Fibroblast of lung (primary cell): ENCODE measurements at regions not wholly inside any gene's neighbourhood (a gene's known extent, or its start where the extent isn't known, plus 50 kb on each side); places are given as distances from the start of the nearest gene placed in this dataset.
A peak's percentile ranks its signal among the peaks of the same experiment; 100 is the strongest.

Source experiments
- DNase-seq, 2 donors: peaks; one replicate each; pipeline versions ENCODE4 v3.0.0 to v3.0.0-alpha.2; 2010; ENCODE audit warnings: low read depth in 2 of 2
- H2AFZ ChIP-seq: 2 replicates; pipeline ENCODE4 v1.5.1; 2012; ENCODE audit warnings: low read length, control low read depth, inconsistent platforms
- H3K27ac ChIP-seq: 2 replicates; pipeline ENCODE4 v1.5.1; 2011; ENCODE audit warnings: low read length, control low read depth; ENCODE audit not compliant: insufficient read depth
- H3K27me3 ChIP-seq: 2 replicates; pipeline ENCODE4 v1.5.1; 2011; ENCODE audit warnings: mild to moderate bottlenecking, low read length; ENCODE audit not compliant: control insufficient read depth, insufficient read depth
- H3K36me3 ChIP-seq: 2 replicates; pipeline ENCODE4 v1.5.1; 2011; ENCODE audit warnings: low read length; ENCODE audit not compliant: control insufficient read depth, insufficient read depth
- H3K4me1 ChIP-seq: 2 replicates; pipeline ENCODE4 v1.5.1; 2011; ENCODE audit warnings: low read length; ENCODE audit not compliant: control insufficient read depth, insufficient read depth; ENCODE audit errors: extremely low read depth
- H3K4me2 ChIP-seq: 2 replicates; pipeline ENCODE4 v1.5.1; 2011; ENCODE audit warnings: low read length, control low read depth; ENCODE audit not compliant: insufficient read depth; ENCODE audit errors: extremely low read depth
- H3K4me3 ChIP-seq, 4 experiments: fragments of 200-600 bp in 1 of 4; sonication (generic) in 1 of 4; replicated peaks in 1 of 4; 2 replicates each; pipeline ENCODE4 v1.5.1; 2011 to 2016; ENCODE audit warnings: low read length in 4 of 4, low read depth in 3 of 4, mild to moderate bottlenecking in 3 of 4, control low read depth in 2 of 4, inconsistent platforms in 1 of 4, mixed read lengths in 1 of 4; ENCODE audit not compliant: insufficient read depth in 1 of 4; ENCODE audit errors: control extremely low read depth in 1 of 4
- H3K79me2 ChIP-seq: 2 replicates; pipeline ENCODE4 v1.5.1; 2012; ENCODE audit warnings: mild to moderate bottlenecking, low read length, inconsistent platforms; ENCODE audit not compliant: control insufficient read depth, insufficient read depth
- H3K9ac ChIP-seq: 2 replicates; pipeline ENCODE4 v1.5.1; 2011; ENCODE audit warnings: mild to moderate bottlenecking, low read length, control low read depth; ENCODE audit not compliant: insufficient read depth
- H3K9me3 ChIP-seq: 2 replicates; pipeline ENCODE4 v1.5.1; 2012; ENCODE audit warnings: low read depth, low read length; ENCODE audit not compliant: control insufficient read depth, insufficient read depth
- H4K20me1 ChIP-seq: 2 replicates; pipeline ENCODE4 v1.5.1; 2011; ENCODE audit warnings: low read length; ENCODE audit not compliant: control insufficient read depth, insufficient read depth; ENCODE audit errors: extremely low read depth
- EZH2 ChIP-seq: IDR thresholded peaks from 2 replicates; pipeline ENCODE4 v1.5.1; 2012; ENCODE audit warnings: low read length, control low read depth, mild to moderate bottlenecking; ENCODE audit errors: missing control alignments
- TF ChIP-seq, protein P1 (sequence below), 2 donors: IDR thresholded peaks in 1 of 2; conservative IDR thresholded peaks in 1 of 2; 1 replicate in 1 of 2; 2 replicates in 1 of 2; pipeline ENCODE4 v1.5.1; 2011 to 2012; ENCODE audit warnings: low read length in 2 of 2, control low read depth in 1 of 2, inconsistent platforms in 1 of 2, low read depth in 1 of 2, mild to moderate bottlenecking in 1 of 2

DNA sequence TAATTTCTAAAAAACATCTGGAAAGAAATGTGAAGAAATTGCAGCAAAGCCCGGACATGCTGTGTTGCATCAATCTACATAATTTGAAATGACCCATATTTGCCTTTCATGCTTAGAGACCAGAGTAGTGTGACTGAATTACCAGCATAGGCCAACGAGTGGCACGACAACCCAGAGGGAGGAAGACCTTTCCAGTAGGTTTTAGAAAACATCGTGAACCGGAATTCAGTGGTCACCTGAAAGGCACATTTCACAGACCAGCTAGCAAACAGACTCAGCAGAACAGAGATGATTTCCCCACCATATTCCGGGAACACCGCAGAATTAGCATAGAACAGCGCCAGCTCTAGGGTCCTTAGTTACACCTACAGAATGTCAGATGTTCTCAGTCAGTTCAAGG is 620.0 kb upstream of the ZNF385D start:
- Histone ChIP-seq H3K4me3 (no peak overlapping the region), H3K9ac (no peak overlapping the region), H3K4me2 (no peak overlapping the region), H4K20me1 (no peaks in the 10 kb centered on the region), H2AFZ (no peak overlapping the region), H3K27me3 (peaks cover 22% of the 10 kb centered on the region), H3K9me3 (no peaks in the 10 kb centered on the region), H3K27ac (no peak overlapping the region), H3K4me1 (no peaks in the 10 kb centered on the region), H3K79me2 (no peaks in the 10 kb centered on the region), H3K36me3 (no peaks in the 10 kb centered on the region)
- DNase-seq = no peak
- TF ChIP-seq, protein P1, sequence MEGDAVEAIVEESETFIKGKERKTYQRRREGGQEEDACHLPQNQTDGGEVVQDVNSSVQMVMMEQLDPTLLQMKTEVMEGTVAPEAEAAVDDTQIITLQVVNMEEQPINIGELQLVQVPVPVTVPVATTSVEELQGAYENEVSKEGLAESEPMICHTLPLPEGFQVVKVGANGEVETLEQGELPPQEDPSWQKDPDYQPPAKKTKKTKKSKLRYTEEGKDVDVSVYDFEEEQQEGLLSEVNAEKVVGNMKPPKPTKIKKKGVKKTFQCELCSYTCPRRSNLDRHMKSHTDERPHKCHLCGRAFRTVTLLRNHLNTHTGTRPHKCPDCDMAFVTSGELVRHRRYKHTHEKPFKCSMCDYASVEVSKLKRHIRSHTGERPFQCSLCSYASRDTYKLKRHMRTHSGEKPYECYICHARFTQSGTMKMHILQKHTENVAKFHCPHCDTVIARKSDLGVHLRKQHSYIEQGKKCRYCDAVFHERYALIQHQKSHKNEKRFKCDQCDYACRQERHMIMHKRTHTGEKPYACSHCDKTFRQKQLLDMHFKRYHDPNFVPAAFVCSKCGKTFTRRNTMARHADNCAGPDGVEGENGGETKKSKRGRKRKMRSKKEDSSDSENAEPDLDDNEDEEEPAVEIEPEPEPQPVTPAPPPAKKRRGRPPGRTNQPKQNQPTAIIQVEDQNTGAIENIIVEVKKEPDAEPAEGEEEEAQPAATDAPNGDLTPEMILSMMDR (conservative IDR thresholded peaks at IDR 0.05 in 1 of 2, IDR thresholded peaks at IDR 0.05 in 1 of 2; ENCODE audit: low read depth in 1 of 2, low read length in 2 of 2) = no peak
- TF ChIP-seq EZH2 = no peak

GRCh38 chr3:22371607-22372291 is 620.7 kb upstream of the ZNF385D start:
- Histone ChIP-seq H2AFZ (no peak overlapping the region), H3K4me3 (peak overlapping the region; percentile 3 to 49 (median 16)), H3K9me3 (no peaks in the 10 kb centered on the region), H3K79me2 (no peaks in the 10 kb centered on the region), H3K9ac (no peak overlapping the region), H3K36me3 (no peaks in the 10 kb centered on the region), H3K27ac (no peak overlapping the region), H3K4me1 (no peaks in the 10 kb centered on the region), H3K4me2 (peak overlapping the region; percentile 66), H3K27me3 (peaks cover 22% of the 10 kb centered on the region), H4K20me1 (no peaks in the 10 kb centered on the region)
- TF ChIP-seq, protein P1 (conservative IDR thresholded peaks at IDR 0.05 in 1 of 2, IDR thresholded peaks at IDR 0.05 in 1 of 2; ENCODE audit: low read depth in 1 of 2, low read length in 2 of 2) = no peak
- TF ChIP-seq EZH2 = no peak
- DNase-seq = no peak

- H3K9me3 ChIP-seq = no peaks in the 10 kb centered on the region
- H4K20me1 ChIP-seq = no peaks in the 10 kb centered on the region
- H3K79me2 ChIP-seq = no peaks in the 10 kb centered on the region
- peak overlapping the region; percentile 66 for H3K4me2 ChIP-seq
- peak overlapping the region; percentile 22 to 49 (median 28) for H3K4me3 ChIP-seq
- H3K4me1 ChIP-seq = no peaks in the 10 kb centered on the region
- H3K9ac ChIP-seq = no peak overlapping the region
- H2AFZ ChIP-seq = no peak overlapping the region
- no peaks in the 10 kb centered on the region for H3K36me3 ChIP-seq
- peaks cover 22% of the 10 kb centered on the region for H3K27me3 ChIP-seq
- DNase-seq = peak in 1 of 2 donors; percentile 4
- no peak overlapping the region for H3K27ac ChIP-seq
- TF ChIP-seq, protein P1 (conservative IDR thresholded peaks at IDR 0.05 in 1 of 2, IDR thresholded peaks at IDR 0.05 in 1 of 2; ENCODE audit: low read depth in 1 of 2, low read length in 2 of 2) = no peak
- peak; percentile 73 for TF ChIP-seq EZH2
Measured at GRCh38 chr3:22372292-22373062, 621.5 kb upstream of the ZNF385D start.
